ENCODE measurements at regions not wholly inside any gene's neighbourhood (a gene's known extent, or its start where the extent isn't known, plus 50 kb on each side); places are given as distances from the start of the nearest gene placed in this dataset.

DNA sequence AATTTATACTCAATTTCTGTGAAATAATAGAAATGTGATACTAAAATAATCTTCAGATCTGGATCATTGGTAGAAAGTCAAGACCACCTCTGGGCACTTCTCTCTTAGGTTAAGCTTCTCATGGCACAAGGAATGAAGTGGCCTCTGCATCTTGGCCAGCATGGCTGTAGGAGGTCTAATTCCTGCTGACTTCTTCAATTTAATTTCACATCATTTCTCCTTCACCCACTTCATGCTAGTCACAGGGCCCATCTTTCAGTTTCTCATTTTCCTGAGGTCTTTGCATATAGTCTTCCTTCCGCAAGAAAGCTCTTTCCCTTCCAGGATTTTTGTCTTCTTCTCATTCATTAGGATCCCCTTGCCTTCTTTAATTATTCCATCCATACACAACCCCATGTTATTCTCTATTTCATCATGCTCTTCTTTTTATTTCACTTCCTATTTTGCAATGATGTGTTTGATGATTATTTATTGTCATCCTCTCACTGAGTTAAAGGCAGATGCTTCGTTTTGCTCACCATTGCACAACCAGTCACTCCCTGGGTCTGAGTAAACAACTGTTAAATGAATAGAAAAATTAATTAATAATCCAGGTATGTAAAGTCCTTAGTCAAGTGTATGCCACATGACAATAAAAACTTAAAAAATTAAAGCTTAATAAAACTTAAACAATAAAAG is 397.4 kb downstream of the SPRY2 start:
- Histone ChIP-seq H3K4me2 (ENCODE audit: control insufficient read depth, insufficient read depth) (no peak overlapping the region), H3K27ac (ENCODE audit: control insufficient read depth, insufficient read depth) (no peak overlapping the region), H2AFZ (ENCODE audit: control insufficient read depth, low read depth, low read length) (no peak overlapping the region), H3K27me3 (replicated peaks in 1 of 2; ENCODE audit: control insufficient read depth in 2 of 2, insufficient read depth in 2 of 2, low read length in 1 of 2) (no peaks in the 10 kb centered on the region), H3K36me3 (ENCODE audit: control insufficient read depth in 2 of 2, insufficient read depth in 2 of 2, low read length in 1 of 2) (no peaks in the 10 kb centered on the region), H3K9ac (ENCODE audit: control insufficient read depth, insufficient read depth, low read length) (no peak overlapping the region), H4K20me1 (ENCODE audit: control insufficient read depth, insufficient read depth) (no peaks in the 10 kb centered on the region), H3K4me3 (no peak overlapping the region), H3K9me3 (replicated peaks; ENCODE audit: control insufficient read depth, insufficient read depth, low read length) (no peaks in the 10 kb centered on the region), H3K4me1 (ENCODE audit: control insufficient read depth, insufficient read depth, low read length) (no peaks in the 10 kb centered on the region), H3K79me2 (ENCODE audit: control insufficient read depth, insufficient read depth, low read length) (no peaks in the 10 kb centered on the region)
- WGBS (ENCODE audit: insufficient coverage, insufficient replicate concordance, low lambda C conversion rate, missing lambda C conversion rate) = 32% methylated on average over 2 of the region's 2 CpGs
- ChIA-PET CTCF (interaction anchor here (0.8 to 1.8 kb wide), 2 partner anchors 16 to 30 kb away, joined by 3 to 4 read pairs; no protein-coding TSS in a partner anchor), RAD21 (ENCODE audit: unreplicated experiment) (interaction anchor here (1.3 kb wide), 1 partner anchor 14 kb away, joined by 3 read pairs; no protein-coding TSS in a partner anchor), POLR2A (no interaction called here), SMC1A (ENCODE audit: uncharacterized antibody, unreplicated experiment) (interaction anchor here (0.9 to 3.5 kb wide), 2 partner anchors 11 to 24 kb away, joined by 5 to 14 read pairs; no protein-coding TSS in a partner anchor)
- TF ChIP-seq, protein P1, sequence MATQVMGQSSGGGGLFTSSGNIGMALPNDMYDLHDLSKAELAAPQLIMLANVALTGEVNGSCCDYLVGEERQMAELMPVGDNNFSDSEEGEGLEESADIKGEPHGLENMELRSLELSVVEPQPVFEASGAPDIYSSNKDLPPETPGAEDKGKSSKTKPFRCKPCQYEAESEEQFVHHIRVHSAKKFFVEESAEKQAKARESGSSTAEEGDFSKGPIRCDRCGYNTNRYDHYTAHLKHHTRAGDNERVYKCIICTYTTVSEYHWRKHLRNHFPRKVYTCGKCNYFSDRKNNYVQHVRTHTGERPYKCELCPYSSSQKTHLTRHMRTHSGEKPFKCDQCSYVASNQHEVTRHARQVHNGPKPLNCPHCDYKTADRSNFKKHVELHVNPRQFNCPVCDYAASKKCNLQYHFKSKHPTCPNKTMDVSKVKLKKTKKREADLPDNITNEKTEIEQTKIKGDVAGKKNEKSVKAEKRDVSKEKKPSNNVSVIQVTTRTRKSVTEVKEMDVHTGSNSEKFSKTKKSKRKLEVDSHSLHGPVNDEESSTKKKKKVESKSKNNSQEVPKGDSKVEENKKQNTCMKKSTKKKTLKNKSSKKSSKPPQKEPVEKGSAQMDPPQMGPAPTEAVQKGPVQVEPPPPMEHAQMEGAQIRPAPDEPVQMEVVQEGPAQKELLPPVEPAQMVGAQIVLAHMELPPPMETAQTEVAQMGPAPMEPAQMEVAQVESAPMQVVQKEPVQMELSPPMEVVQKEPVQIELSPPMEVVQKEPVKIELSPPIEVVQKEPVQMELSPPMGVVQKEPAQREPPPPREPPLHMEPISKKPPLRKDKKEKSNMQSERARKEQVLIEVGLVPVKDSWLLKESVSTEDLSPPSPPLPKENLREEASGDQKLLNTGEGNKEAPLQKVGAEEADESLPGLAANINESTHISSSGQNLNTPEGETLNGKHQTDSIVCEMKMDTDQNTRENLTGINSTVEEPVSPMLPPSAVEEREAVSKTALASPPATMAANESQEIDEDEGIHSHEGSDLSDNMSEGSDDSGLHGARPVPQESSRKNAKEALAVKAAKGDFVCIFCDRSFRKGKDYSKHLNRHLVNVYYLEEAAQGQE (IDR thresholded peaks at IDR 0.05; ENCODE audit: low read depth, low read length) = no peak
- TF ChIP-seq, protein P2, sequence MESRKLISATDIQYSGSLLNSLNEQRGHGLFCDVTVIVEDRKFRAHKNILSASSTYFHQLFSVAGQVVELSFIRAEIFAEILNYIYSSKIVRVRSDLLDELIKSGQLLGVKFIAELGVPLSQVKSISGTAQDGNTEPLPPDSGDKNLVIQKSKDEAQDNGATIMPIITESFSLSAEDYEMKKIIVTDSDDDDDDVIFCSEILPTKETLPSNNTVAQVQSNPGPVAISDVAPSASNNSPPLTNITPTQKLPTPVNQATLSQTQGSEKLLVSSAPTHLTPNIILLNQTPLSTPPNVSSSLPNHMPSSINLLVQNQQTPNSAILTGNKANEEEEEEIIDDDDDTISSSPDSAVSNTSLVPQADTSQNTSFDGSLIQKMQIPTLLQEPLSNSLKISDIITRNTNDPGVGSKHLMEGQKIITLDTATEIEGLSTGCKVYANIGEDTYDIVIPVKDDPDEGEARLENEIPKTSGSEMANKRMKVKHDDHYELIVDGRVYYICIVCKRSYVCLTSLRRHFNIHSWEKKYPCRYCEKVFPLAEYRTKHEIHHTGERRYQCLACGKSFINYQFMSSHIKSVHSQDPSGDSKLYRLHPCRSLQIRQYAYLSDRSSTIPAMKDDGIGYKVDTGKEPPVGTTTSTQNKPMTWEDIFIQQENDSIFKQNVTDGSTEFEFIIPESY (IDR thresholded peaks at IDR 0.05) = no peak
- TF ChIP-seq RAD51 (IDR thresholded peaks at IDR 0.05) (no peak), TCF7 (IDR thresholded peaks at IDR 0.05; ENCODE audit: borderline replicate concordance) (no peak), POU2F2 (IDR thresholded peaks at IDR 0.05; ENCODE audit: borderline replicate concordance, low read depth, low read length) (no peak), ETV6 (conservative IDR thresholded peaks at IDR 0.05 in 1 of 2, IDR thresholded peaks at IDR 0.05 in 1 of 2; ENCODE audit: borderline replicate concordance in 1 of 2, low read depth in 1 of 2) (no peak), FOS (IDR thresholded peaks at IDR 0.05; ENCODE audit: borderline replicate concordance, extremely low read depth, insufficient read length) (no peak), USF2 (IDR thresholded peaks at IDR 0.05; ENCODE audit: borderline replicate concordance, low read depth, low read length) (no peak), RB1 (IDR thresholded peaks at IDR 0.05; ENCODE audit: borderline replicate concordance) (no peak)
- TF ChIP-seq, protein P3, sequence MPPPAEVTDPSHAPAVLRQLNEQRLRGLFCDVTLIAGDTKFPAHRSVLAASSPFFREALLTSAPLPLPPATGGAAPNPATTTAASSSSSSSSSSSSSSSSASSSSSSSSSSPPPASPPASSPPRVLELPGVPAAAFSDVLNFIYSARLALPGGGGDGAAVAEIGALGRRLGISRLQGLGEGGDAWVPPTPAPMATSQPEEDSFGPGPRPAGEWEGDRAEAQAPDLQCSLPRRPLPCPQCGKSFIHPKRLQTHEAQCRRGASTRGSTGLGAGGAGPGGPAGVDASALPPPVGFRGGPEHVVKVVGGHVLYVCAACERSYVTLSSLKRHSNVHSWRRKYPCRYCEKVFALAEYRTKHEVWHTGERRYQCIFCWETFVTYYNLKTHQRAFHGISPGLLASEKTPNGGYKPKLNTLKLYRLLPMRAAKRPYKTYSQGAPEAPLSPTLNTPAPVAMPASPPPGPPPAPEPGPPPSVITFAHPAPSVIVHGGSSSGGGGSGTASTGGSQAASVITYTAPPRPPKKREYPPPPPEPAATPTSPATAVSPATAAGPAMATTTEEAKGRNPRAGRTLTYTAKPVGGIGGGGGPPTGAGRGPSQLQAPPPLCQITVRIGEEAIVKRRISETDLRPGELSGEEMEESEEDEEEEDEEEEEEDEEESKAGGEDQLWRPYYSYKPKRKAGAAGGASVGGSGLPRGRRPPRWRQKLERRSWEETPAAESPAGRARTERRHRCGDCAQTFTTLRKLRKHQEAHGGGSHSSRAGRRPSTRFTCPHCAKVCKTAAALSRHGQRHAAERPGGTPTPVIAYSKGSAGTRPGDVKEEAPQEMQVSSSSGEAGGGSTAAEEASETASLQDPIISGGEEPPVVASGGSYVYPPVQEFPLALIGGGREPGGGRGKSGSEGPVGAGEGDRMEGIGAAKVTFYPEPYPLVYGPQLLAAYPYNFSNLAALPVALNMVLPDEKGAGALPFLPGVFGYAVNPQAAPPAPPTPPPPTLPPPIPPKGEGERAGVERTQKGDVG (CRISPR knock-in tag; IDR thresholded peaks at IDR 0.05) = no peak
- intact Hi-C loops (cut with micrococcal nuclease; ENCODE audit: unreplicated experiment) (no loop called here), in situ Hi-C loops (cut with MboI) (no loop called here)
- DNase-seq (ENCODE audit: low read depth, low spot score) (no peak), ATAC-seq (no peak), FAIRE-seq (no peak)
- no TSS peak for BruUV-seq (replicated peaks)

Data from GM12878 (cell line).